Hindlimb muscle (tissue), 1 donor: ENCODE measurements at regions not wholly inside any gene's neighbourhood (a gene's known extent, or its start where the extent isn't known, plus 50 kb on each side); places are given as distances from the start of the nearest gene placed in this dataset.
"Not testable (repeated sequence)": the region's sequence is repeated elsewhere in the genome, so short reads cannot be mapped to it uniquely, and the experiment has no call there.

Experiments
- DNase-seq: peaks from one replicate; pipeline ENCODE4 v3.0.0-alpha.2; 2013

DNA sequence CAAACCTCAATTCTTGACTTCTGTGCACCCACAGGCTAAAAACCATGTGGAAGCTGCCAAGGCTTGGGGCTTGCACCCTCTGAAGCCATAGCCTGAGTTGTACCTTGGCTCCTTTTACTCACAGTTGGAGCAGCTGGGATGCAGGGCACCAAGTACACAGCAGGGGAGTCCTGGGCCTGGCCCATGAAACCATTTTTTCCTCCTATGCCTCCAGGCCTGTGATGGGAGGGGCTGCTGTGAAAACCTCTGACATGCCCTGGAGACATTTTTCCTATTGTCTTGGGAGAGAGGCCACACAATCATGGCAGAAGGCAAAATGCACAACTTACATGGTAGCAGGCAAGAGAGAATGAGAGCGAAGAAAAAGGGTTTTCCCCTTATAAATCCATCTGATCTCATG is 568.6 kb downstream of the SMARCA1 start:
- DNase-seq, result not testable (repeated sequence)

- DNase-seq, result no peak
These were observed 592.2 kb downstream of the SMARCA1 start for GRCh38 chrX:128931071-128931470.

DNA sequence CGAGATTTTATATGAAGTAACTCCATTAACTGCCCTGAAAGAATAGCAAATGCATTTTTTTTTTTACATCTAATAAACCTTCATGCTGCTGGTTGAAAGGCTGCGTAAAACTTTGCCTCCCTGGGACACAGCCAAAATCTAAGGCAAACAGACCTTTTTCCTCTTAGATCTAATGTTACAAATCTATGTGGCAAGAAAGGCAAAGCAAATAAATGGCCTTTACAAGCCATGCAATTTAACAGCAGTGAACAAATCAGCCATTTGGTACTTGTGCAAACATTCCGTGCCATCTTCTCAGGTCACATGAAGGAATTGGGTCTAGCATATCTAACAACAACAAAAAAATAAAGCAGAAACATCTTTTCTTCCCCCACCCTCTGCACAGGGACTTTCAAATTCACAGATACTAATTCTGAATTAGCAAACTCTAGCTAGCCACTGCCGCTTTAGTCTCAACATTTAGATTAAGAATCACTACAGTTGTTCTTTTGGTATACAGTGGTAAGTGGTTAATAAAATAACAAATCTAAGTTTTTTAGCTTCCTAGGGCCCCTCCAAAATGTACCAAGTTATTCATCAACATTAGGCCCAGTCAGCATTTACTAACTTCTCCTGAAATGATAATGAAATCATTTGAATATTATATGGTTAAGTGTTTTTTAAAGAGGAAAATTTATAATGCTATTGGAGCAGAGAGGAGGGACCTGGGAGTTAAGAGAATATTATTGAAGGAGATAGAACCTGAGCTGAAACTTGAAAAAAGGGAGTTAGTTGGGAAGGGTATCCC is 593.8 kb downstream of the SMARCA1 start:
- no peak for DNase-seq

- no peak for DNase-seq
These were observed 594.7 kb downstream of the SMARCA1 start for GRCh38 chrX:128928636-128929035.

DNA sequence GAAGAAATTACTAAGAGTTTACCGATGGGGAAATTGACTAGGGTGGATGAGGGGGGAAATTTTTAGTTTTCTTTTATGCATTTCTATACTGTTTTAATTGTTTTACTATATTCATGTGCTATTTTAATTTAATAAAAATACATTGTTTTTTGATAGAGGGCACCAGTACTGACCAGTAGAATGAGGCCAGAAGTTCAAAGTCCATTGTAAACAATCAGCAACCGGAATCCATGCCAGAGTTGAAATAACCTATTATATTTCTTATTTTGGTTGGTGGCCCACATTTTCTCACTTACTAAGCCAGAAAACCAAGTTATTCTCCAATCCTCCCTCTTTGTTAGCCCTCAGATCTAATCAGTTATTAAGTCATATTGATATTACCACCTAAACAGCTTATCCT is 595.9 kb downstream of the SMARCA1 start:
- DNase-seq, result no peak

DNA sequence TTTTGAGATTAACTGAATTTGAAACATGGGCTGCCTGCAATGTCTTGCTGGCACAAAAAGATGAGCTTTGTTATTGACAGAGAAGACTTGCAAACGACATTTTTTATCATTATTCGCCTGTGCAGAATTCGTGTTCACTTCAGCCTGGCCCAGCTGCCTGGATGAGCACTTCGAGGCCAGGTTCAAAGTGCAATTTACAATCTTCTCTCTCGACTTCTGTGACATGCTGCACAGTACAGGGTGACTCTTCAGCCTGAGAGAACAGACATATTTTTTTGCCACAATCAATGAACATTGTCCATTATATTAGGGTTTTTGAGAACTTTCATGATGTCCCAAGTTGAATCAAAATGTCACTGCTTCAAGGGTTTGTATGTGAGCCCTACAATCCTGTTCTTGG is 616.5 kb downstream of the SMARCA1 start:
- no peak for DNase-seq

DNA sequence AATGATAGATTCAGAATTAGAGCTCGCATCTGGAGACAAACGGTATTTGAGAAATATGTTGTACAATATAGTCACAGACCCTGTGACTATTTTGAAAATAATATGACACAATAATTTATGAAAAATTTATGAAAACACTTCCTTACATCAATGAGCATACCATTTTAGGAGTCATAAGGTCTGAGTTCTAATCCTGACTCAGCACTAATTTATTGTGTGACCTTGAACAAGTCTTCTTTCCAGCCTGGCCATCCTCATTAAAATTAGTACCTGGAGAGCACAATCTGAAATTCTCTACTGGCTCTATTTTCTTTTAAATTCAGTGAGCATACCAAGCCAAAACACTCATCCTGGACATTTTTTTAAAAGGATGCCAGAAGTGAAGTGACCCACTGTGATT is 622.3 kb downstream of the SMARCA1 start:
- no peak for DNase-seq

DNA sequence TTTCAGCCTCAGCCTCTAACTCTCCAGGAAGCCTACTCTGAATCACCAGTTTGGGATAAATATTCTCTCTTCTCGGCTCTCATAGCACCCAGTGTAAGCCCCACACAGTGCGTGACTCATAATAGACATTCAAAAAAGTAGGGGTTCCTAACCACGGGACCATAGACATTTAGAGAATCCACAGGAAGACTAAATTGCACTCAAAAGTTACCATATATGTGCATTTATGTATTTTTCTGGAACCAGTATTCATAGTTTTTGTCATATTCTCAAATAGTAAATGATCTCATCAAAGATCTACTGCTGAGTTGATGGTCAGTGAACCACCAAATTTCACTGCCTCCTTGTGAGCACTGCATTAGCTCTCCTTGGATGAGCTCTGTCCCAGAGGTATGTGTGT is 625.7 kb downstream of the SMARCA1 start:
- no peak for DNase-seq

- no peak for DNase-seq
These were observed 631.7 kb downstream of the SMARCA1 start for GRCh38 chrX:128891554-128891953.

DNA sequence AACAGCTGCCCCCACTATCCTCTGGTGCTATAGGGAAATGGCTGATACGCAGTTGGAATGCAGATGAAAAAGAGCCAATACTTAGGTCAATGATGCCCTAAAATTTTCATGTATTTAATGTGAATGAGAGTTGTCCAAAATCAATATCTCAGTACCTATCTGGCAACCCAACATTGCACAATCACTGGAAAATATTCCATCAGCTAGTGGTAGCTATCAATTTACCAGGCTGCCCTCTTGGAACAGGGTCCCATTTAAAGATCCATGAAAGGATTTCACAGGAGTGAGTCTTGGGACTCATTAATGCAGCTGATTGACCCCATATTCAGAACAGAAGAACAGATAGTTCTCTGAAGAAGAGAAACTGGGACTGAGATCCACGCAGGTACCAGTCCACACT is 638.9 kb downstream of the SMARCA1 start:
- DNase-seq, result no peak

DNA sequence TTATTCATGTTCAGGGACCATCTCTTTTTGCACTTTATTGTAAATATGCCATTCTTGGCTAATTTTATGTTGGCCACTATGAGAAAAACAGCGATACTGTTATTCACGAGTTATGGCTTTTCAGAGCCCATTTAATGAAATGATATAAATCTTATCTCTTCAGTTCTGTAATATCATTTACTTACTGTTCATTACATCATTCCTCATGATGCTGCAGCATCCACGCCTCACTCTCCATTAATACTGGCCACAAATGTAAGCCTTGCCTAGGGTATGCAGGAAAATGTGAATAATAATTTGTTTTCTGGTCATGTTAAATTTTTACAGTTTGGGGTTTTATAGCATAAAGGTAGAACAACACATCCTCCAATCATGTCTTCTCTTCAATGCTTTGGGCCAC is 639.6 kb downstream of the SMARCA1 start:
- DNase-seq, result no peak

DNA sequence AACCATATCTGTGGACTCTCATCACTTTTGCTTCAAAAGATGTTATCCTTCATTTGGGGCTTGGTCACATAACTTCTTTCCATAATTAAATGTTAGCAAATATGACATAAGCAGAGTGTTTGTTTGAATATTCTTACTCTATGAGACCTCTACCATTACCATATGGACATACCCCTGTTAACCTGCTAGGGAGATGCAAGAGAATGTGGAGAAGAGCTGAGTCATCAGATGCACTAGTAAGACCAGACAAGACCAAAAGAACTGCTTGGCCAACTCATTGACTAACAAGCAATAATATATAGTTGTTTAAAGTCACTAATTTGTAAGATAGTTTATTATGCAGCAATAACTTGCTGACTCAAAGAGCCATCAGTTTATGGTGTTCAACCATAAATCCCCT is 652.9 kb downstream of the SMARCA1 start:
- DNase-seq, result no peak

DNA sequence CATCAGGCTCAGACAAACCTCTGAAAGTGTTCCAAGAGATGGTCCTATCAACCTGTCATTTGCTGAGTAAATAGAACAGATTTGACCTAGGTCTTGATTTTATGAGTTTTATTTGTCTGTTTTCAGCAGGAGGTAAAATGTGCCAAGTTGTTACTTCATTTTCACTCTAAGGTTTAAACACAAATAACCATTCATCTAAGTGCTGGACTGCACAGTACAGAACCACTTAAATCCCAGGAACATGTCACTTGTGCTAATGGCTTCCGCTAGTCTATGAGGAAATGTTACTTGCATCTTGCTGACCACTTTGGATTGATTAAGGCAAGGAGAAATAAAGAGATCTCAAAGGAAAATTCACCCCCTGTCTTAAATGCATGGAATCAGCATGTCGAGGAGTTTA is 660.7 kb downstream of the SMARCA1 start:
- DNase-seq, result no peak

DNA sequence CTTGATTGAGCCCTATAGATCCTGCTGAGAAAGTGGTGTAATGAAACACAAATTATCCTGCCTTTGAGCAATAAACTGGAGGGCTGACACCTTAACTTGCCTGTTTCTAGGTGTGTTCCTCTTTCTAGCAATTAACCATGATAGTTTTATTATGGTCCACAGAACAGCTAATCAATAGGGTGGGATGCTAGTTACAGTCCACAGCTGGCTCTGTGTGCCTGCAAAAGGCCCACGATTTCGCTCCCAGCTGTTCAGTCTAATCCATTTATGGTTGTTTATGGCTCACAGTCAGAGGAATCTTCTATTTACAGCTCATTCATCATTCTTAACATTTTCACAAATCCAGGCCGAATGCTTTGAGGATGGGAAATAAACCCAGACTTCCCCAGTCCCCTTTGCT is 674.9 kb downstream of the SMARCA1 start:
- DNase-seq, result no peak

DNA sequence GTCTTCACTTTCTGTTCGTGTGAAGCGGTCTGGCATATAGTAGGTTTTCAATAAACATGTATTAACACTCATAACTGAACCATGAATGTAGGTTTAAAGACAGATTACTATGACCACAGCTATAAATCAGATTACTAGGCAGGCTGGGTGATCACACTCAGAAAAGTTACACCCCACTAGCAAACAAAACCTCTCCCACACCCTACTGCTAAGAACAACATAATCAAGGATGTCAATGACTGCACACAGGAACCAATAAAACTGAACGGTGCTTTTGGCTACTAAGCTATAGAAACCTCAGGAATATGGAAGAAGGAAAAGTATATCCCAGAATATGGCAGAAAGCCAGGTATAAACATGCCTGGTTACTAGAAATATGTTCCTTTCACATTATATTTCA is 676.9 kb downstream of the SMARCA1 start:
- no peak for DNase-seq

DNA sequence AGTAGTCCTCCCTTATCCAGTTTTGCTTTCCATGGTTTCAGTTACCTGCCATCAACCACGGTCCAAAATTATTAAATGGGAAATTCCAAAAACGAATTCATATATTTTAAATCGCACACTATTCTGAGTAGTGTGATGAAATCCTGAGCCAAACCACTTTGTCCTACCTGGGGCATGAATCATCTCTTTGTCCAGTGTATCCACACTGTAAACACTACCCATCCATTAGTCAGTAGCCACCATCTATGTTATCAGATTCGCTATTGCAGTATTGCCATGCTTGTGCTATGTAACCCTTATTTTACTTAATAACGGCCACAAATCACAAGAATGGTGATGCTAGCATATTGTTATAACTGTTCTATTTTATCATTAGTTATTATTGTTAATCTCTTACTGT is 704.6 kb downstream of the SMARCA1 start:
- DNase-seq, result no peak

GRCh38 chrX:128816919-128817318 is 706.4 kb downstream of the SMARCA1 start:
- DNase-seq, result no peak

DNA sequence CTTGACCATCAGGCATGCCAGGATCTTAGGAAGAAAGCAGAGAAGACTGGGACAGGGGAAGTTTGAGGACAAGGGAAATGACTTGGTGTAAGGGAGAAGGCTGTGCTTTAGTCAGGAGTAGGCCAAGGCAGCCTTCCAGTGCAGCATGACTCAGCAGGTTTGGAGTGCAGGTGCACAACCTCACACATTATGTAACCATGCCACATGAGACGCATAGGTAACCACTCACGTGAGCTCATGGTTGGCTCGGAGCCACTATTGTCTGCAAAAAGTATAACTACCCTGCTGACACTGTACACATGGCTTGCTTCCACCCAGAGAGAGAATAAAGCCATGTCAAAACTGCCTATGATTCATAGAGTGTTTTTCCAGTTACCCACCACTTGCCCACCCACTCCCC is 715.9 kb downstream of the SMARCA1 start:
- no peak for DNase-seq

- DNase-seq, result no peak
These were observed 718.1 kb downstream of the SMARCA1 start for GRCh38 chrX:128805236-128805635.

- no peak for DNase-seq
These were observed 718.5 kb downstream of the SMARCA1 start for GRCh38 chrX:128804828-128805227.

DNA sequence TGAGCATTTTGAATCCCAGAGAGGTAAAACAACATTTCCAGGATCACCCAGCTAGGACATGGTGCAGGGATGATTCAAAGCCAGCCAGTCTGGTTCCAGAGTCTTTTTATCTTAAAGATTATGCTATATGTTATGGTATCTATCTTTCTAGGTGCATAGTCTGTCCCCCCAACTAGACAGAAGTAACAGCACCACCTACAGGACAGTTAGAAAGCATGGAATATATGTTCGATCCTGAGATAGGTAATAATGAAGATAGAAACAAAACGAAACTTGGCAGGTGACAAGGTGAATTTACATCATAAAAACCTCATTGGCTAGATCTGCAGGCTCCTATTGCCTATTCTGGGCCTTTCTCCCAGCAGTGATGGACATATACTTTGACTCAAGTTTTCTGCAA is 723.2 kb downstream of the SMARCA1 start:
- no peak for DNase-seq

DNA sequence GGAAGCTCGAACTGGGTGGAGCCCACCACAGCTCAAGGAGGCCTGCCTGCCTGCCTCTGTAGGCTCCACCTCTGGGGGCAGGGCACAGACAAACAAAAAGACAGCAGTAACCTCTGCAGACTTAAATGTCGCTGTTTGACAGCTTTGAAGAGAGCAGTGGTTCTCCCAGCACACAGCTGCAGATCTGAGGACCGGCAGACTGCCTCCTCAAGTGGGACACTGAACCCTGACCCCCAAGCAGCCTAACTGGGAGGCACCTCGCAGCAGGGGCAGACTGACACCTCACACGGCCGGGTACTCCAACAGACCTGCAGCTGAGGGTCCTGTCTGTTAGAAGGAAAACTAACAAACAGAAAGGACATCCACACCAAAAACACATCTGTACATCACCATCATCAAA is 730.9 kb upstream of the ACTRT1 start:
- DNase-seq, result not testable (repeated sequence)

DNA sequence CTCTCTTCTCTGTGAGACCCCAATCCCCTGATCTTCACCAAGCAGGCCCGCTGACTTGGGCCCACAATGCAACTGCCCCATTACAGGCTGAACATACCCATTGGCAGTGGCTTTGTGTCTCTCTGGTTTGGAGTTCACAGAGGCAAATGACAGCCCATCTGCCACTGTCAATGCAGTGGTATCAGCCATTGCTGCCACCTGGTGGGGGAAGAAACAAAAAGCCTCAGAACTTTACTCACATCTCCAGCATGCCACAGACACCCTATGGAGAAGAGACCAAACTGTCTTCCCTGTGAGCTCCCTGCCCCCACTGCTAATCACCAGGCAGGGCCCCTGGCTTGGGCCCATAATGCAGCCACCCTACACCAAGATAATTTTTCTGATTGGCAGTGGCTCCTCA is 729.3 kb upstream of the ACTRT1 start:
- DNase-seq, result peak; percentile 1

DNA sequence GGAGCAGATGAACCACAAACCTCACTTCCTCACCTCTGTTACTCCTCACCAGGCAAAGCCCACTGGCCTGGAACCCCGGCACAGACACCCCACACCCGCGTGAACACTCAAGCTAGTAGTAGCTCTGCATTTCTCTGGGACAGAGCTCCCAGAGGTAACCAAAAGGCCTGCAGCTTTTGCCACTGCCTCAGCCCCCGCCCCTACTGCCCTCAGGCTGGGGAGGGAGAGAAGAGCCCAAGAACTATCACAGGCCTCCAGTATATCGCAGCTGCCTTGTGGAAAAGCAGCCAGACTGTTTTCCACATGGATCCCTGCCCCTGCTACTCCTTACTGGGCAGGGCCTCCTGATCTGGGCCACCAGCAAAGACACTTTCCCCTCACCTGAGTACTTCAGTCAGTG is 728.7 kb upstream of the ACTRT1 start:
- DNase-seq, result no peak

GRCh38 chrX:128769495-128769894 is 717.3 kb upstream of the ACTRT1 start:
- no peak for DNase-seq
